WTC11 (cell line): ENCODE measurements at regions not wholly inside any gene's neighbourhood (a gene's known extent, or its start where the extent isn't known, plus 50 kb on each side); places are given as distances from the start of the nearest gene placed in this dataset.

Experiments
- ATAC-seq: fragments of 200-7000 bp; cut with Tn5 transposase; 2 replicates; pipeline ENCODE4 v1.10.0; 2021; ENCODE audit warnings: mild to moderate bottlenecking, moderate library complexity
- CTCF ChIA-PET: fragments of 300-600 bp; sonication (Branson Sonifier 250); formaldehyde crosslinking; loops from one replicate; lab custom pipeline; 2021; ENCODE audit warnings: antibody characterized with exemption; lab: Charles Lee
- POLR2A ChIA-PET: fragments of 350-600 bp; sonication (Branson Sonifier 250); formaldehyde crosslinking; loops from one replicate; lab custom pipeline; 2021; ENCODE audit warnings: antibody characterized with exemption; lab: Charles Lee
- DNase-seq: peaks from one replicate; pipeline ENCODE4 v3.0.0; 2021; ENCODE audit warnings: low spot score
- H3K27ac Mint-ChIP-seq: 2 replicates; pipeline ENCODE4 v1.8.0; 2021; ENCODE audit warnings: mixed read lengths
- H3K27me3 Mint-ChIP-seq: 2 replicates; pipeline ENCODE4 v1.8.0; 2021; ENCODE audit warnings: low read depth, mild to moderate bottlenecking, moderate library complexity, mixed read lengths
- H3K36me3 Mint-ChIP-seq: 2 replicates; pipeline ENCODE4 v1.8.0; 2021; ENCODE audit warnings: mixed read lengths
- H3K4me1 Mint-ChIP-seq: 2 replicates; pipeline ENCODE4 v1.8.0; 2022; ENCODE audit warnings: mixed read lengths
- H3K4me3 Mint-ChIP-seq: 2 replicates; pipeline ENCODE4 v1.8.0; 2021; ENCODE audit warnings: mild to moderate bottlenecking, moderate library complexity, mixed read lengths
- H3K9me3 Mint-ChIP-seq: 2 replicates; pipeline ENCODE4 v1.8.0; 2021; ENCODE audit warnings: mixed read lengths
- ATF2 ChIP-seq: sonication (generic); formaldehyde crosslinking; IDR thresholded peaks from 2 replicates; pipeline ENCODE4 v1.8.1; 2022; ENCODE audit warnings: low read depth, missing genetic modification reagents, borderline replicate concordance
- CREM ChIP-seq: sonication (generic); formaldehyde crosslinking; IDR thresholded peaks from 2 replicates; pipeline ENCODE4 v1.8.1; 2022; ENCODE audit warnings: mild to moderate bottlenecking, missing genetic modification reagents, moderate library complexity
- E2F1 ChIP-seq: sonication (generic); formaldehyde crosslinking; IDR thresholded peaks from 2 replicates; pipeline ENCODE4 v1.8.0; 2022; ENCODE audit warnings: mild to moderate bottlenecking, missing genetic modification reagents
- GTF2I ChIP-seq: fragments of 250-450 bp; sonication (Bioruptor Pico); conservative IDR thresholded peaks from 2 replicates; pipeline ENCODE4 v1.4.0; 2021; ENCODE audit warnings: mild to moderate bottlenecking
- HMGXB4 ChIP-seq: sonication (generic); formaldehyde crosslinking; IDR thresholded peaks from 2 replicates; pipeline ENCODE4 v1.8.1; 2023; ENCODE audit warnings: mild to moderate bottlenecking, moderate library complexity, missing genetic modification reagents
- IRF2 ChIP-seq: sonication (generic); formaldehyde crosslinking; IDR thresholded peaks from 2 replicates; pipeline ENCODE4 v1.8.0; 2022; ENCODE audit warnings: low read depth, missing genetic modification reagents, borderline replicate concordance
- NR1H2 ChIP-seq: sonication (generic); formaldehyde crosslinking; IDR thresholded peaks from 2 replicates; pipeline ENCODE4 v1.9.0; 2021; ENCODE audit warnings: mild to moderate bottlenecking, moderate library complexity, missing genetic modification reagents
- OVOL2 ChIP-seq: fragments of 250-450 bp; sonication (Bioruptor Pico); IDR thresholded peaks from 2 replicates; pipeline ENCODE4 v1.9.0; 2021; ENCODE audit warnings: mild to moderate bottlenecking, borderline replicate concordance
- RELA ChIP-seq: sonication (generic); formaldehyde crosslinking; IDR thresholded peaks from 2 replicates; pipeline ENCODE4 v1.8.1; 2022; ENCODE audit warnings: missing genetic modification reagents, mild to moderate bottlenecking, borderline replicate concordance
- RORB ChIP-seq: fragments of 250-450 bp; sonication (Bioruptor Pico); IDR thresholded peaks from 2 replicates; pipeline ENCODE4 v1.9.0; 2021; ENCODE audit warnings: mild to moderate bottlenecking
- SP1 ChIP-seq: sonication (generic); formaldehyde crosslinking; conservative IDR thresholded peaks from 2 replicates; pipeline ENCODE4 v1.8.1; 2022; ENCODE audit warnings: missing genetic modification reagents
- TEAD1 ChIP-seq: sonication (generic); formaldehyde crosslinking; IDR thresholded peaks from 2 replicates; pipeline ENCODE4 v1.8.0; 2022; ENCODE audit warnings: mild to moderate bottlenecking, missing genetic modification reagents
- TP53 ChIP-seq: sonication (generic); formaldehyde crosslinking; IDR thresholded peaks from 2 replicates; pipeline ENCODE4 v1.8.1; 2023; ENCODE audit warnings: mild to moderate bottlenecking, missing genetic modification reagents
- USF1 ChIP-seq: sonication (generic); formaldehyde crosslinking; IDR thresholded peaks from 2 replicates; pipeline ENCODE4 v1.8.0; 2022; ENCODE audit warnings: mild to moderate bottlenecking, missing genetic modification reagents
- ZNF138 ChIP-seq: sonication (generic); formaldehyde crosslinking; conservative IDR thresholded peaks from 2 replicates; pipeline ENCODE4 v1.8.1; 2022; ENCODE audit warnings: mild to moderate bottlenecking, moderate library complexity, missing genetic modification reagents
- ZNF281 ChIP-seq: sonication (generic); formaldehyde crosslinking; IDR thresholded peaks from 2 replicates; pipeline ENCODE4 v1.8.0; 2023; ENCODE audit warnings: mild to moderate bottlenecking, missing genetic modification reagents
- ZNF512 ChIP-seq: sonication (generic); formaldehyde crosslinking; IDR thresholded peaks from 2 replicates; pipeline ENCODE4 v1.8.1; 2022; ENCODE audit warnings: missing genetic modification reagents, borderline replicate concordance

GRCh38 chr13:32911506-32911905 lies 104.7 kb upstream of the KL start:
- Mint-ChIP-seq H3K4me1 (no peaks in the 10 kb centered on the region), H3K4me3 (no peak overlapping the region), H3K9me3 (peaks cover 7% of the 10 kb centered on the region), H3K27ac (no peak overlapping the region), H3K36me3 (peaks cover 3% of the 10 kb centered on the region; the same call in 1 of the 2 replicates), H3K27me3 (no peaks in the 10 kb centered on the region)
- peak; percentile 93 for ATAC-seq
- TF ChIP-seq TP53 (CRISPR knock-in tag) (no peak), IRF2 (CRISPR knock-in tag) (no peak), CREM (no peak), USF1 (CRISPR knock-in tag) (no peak), OVOL2 (CRISPR knock-in tag) (no peak), HMGXB4 (CRISPR knock-in tag) (no peak), ZNF281 (CRISPR knock-in tag) (no peak), ATF2 (CRISPR knock-in tag) (no peak), SP1 (CRISPR knock-in tag) (0 out of 2 replicates have a peak, but pooled peaks have one; percentile 22)
- CTCF ChIA-PET, result interaction anchor here (0.6 to 1.4 kb wide), 3 partner anchors 16 to 778 kb away, joined by 3 to 4 read pairs (median 3); no protein-coding TSS in a partner anchor
- peak; percentile 41 for DNase-seq
- POLR2A ChIA-PET, result no interaction called here

GRCh38 chr13:32914686-32915085 lies 101.5 kb upstream of the KL start:
- ATAC-seq, result no peak

More at GRCh38 chr13:32914686-32915085, 101.5 kb upstream of the KL start:
- POLR2A ChIA-PET, result no interaction called here
- TF ChIP-seq RORB (no peak), E2F1 (CRISPR knock-in tag) (no peak), ZNF512 (no peak), TEAD1 (CRISPR knock-in tag) (no peak), ZNF138 (no peak), GTF2I (CRISPR knock-in tag) (no peak), NR1H2 (CRISPR knock-in tag) (no peak), RELA (no peak)
- TF ChIP-seq, all 79 proteins: peak for 0
- no peak for DNase-seq
- Mint-ChIP-seq H3K27me3 (no peaks in the 10 kb centered on the region; the same call in 1 of the 2 replicates), H3K9me3 (peaks cover 20% of the 10 kb centered on the region), H3K27ac (no peak overlapping the region), H3K4me3 (no peak overlapping the region), H3K36me3 (peaks cover 11% of the 10 kb centered on the region; the same call in 1 of the 2 replicates), H3K4me1 (no peaks in the 10 kb centered on the region)
- CTCF ChIA-PET, result no interaction called here
